HEK293T (cell line): ENCODE measurements at regions not wholly inside any gene's neighbourhood (a gene's known extent, or its start where the extent isn't known, plus 50 kb on each side); places are given as distances from the start of the nearest gene placed in this dataset.

Experiments
- ARNT ChIP-seq: fragments of 450-650 bp; IDR thresholded peaks from 2 replicates; pipeline ENCODE4 v1.6.1; 2017; ENCODE audit warnings: mild to moderate bottlenecking
- BHLHE40 ChIP-seq: fragments of 450-650 bp; IDR thresholded peaks from 2 replicates; pipeline ENCODE4 v1.6.1; 2016; ENCODE audit warnings: mild to moderate bottlenecking, moderate library complexity, borderline replicate concordance
- ELF4 ChIP-seq: fragments of 450-650 bp; IDR thresholded peaks from 2 replicates; pipeline ENCODE4 v1.6.1; 2017; ENCODE audit warnings: antibody characterized with exemption
- FOXA1 ChIP-seq: fragments of 450-650 bp; IDR thresholded peaks from 2 replicates; pipeline ENCODE4 v1.6.1; 2016; ENCODE audit warnings: mild to moderate bottlenecking
- FOXM1 ChIP-seq: fragments of 450-650 bp; IDR thresholded peaks from 2 replicates; pipeline ENCODE4 v1.6.1; 2017; ENCODE audit warnings: mild to moderate bottlenecking, borderline replicate concordance
- HDGF ChIP-seq: fragments of 450-650 bp; IDR thresholded peaks from 2 replicates; pipeline ENCODE4 v1.6.1; 2017; ENCODE audit warnings: antibody characterized with exemption, borderline replicate concordance
- NFRKB ChIP-seq: fragments of 450-650 bp; IDR thresholded peaks from 2 replicates; pipeline ENCODE4 v1.6.1; 2016; ENCODE audit warnings: mild to moderate bottlenecking, moderate library complexity
- SP1 ChIP-seq: fragments of 450-650 bp; IDR thresholded peaks from 2 replicates; pipeline ENCODE4 v1.6.1; 2017
- SUZ12 ChIP-seq: fragments of 450-650 bp; IDR thresholded peaks from 2 replicates; pipeline ENCODE4 v1.6.1; 2016; ENCODE audit warnings: mild to moderate bottlenecking

- TF ChIP-seq SUZ12 (no peak), FOXM1 (no peak), ARNT (no peak), FOXA1 (no peak), NFRKB (no peak), SP1 (no peak), HDGF (no peak), BHLHE40 (no peak), ELF4 (no peak)
Observed at GRCh38 chr1:195482137-195482536, 1126.1 kb downstream of the KCNT2 start.
